ENCODE measurements at regions not wholly inside any gene's neighbourhood (a gene's known extent, or its start where the extent isn't known, plus 50 kb on each side); places are given as distances from the start of the nearest gene placed in this dataset.

- Histone ChIP-seq H3K27me3 (ENCODE audit: control insufficient read depth in 2 of 2, insufficient read depth in 2 of 2, low read length in 2 of 2) (no peaks in the 10 kb centered on the region), H3K27ac (ENCODE audit: low read depth in 1 of 2, low read length in 2 of 2) (no peak overlapping the region), H2AFZ (ENCODE audit: insufficient read depth, low read depth, low read length, poor library complexity, severe bottlenecking) (no peak overlapping the region), H3K9me3 (replicated peaks in 1 of 2; ENCODE audit: control insufficient read depth in 1 of 2, insufficient read depth in 1 of 2, low read length in 2 of 2) (peaks cover 15 to 24% of the 10 kb centered on the region in 2 donors), H3K79me2 (ENCODE audit: insufficient read depth, low read length) (no peaks in the 10 kb centered on the region), H4K20me1 (ENCODE audit: insufficient read depth, low read length) (no peaks in the 10 kb centered on the region), H3K36me3 (replicated peaks in 1 of 2; ENCODE audit: control insufficient read depth in 1 of 2, insufficient read depth in 2 of 2, low read length in 2 of 2) (no peaks in the 10 kb centered on the region), H3K4me3 (replicated peaks in 1 of 3; ENCODE audit: low read depth in 2 of 3, low read length in 3 of 3) (no peak overlapping the region), H3K4me1 (ENCODE audit: control insufficient read depth in 1 of 2, insufficient read depth in 2 of 2, low read length in 2 of 2) (no peaks in the 10 kb centered on the region), H3K4me2 (replicated peaks; ENCODE audit: extremely low read depth, low read length, poor library complexity, severe bottlenecking) (no peak overlapping the region), H3K9ac (ENCODE audit: insufficient read depth, low read length, poor library complexity, severe bottlenecking) (no peak overlapping the region)
- H3K36me3 Mint-ChIP-seq = no peaks in the 10 kb centered on the region
- H3K4me3 Mint-ChIP-seq = no peak overlapping the region
- H3K9me3 Mint-ChIP-seq = peaks cover 5 to 27% (median 17%) of the 10 kb centered on the region in 7 donors
- H3K27me3 Mint-ChIP-seq (ENCODE audit: low read depth in 3 of 3) = peaks cover 1 to 2% (median 2%) of the 10 kb centered on the region in 3 donors
- H3K4me1 Mint-ChIP-seq = no peaks in the 10 kb centered on the region
- no peak overlapping the region for H3K27ac Mint-ChIP-seq
- no peak for TF ChIP-seq CTCF (IDR thresholded peaks at IDR 0.05)
- no peak for DNase-seq
- intact Hi-C loops (cut with micrococcal nuclease) = no loop called here
- WGBS (ENCODE audit: insufficient coverage) = no CpG with 5 or more reads among the region's 1 CpG
These were observed 93.9 kb downstream of the YIPF5 start for GRCh38 chr5:144076521-144077083.

- no peaks in the 10 kb centered on the region for H3K27me3 ChIP-seq (ENCODE audit: control insufficient read depth in 2 of 2, insufficient read depth in 2 of 2, low read length in 2 of 2)
- no peak for TF ChIP-seq CTCF (IDR thresholded peaks at IDR 0.05)
- Mint-ChIP-seq H3K9me3 (peaks cover 4 to 20% (median 10%) of the 10 kb centered on the region in 7 donors), H3K27me3 (ENCODE audit: low read depth in 3 of 3) (peaks cover 0 to 2% (median 0%) of the 10 kb centered on the region in 3 donors), H3K4me3 (no peak overlapping the region), H3K4me1 (no peaks in the 10 kb centered on the region), H3K27ac (no peak overlapping the region), H3K36me3 (no peaks in the 10 kb centered on the region)
- no peaks in the 10 kb centered on the region for H3K79me2 ChIP-seq (ENCODE audit: insufficient read depth, low read length)
- no CpG with 5 or more reads among the region's 1 CpG for WGBS (ENCODE audit: insufficient coverage)
- no peaks in the 10 kb centered on the region for H3K36me3 ChIP-seq (replicated peaks in 1 of 2; ENCODE audit: control insufficient read depth in 1 of 2, insufficient read depth in 2 of 2, low read length in 2 of 2)
- H3K9ac ChIP-seq (ENCODE audit: insufficient read depth, low read length, poor library complexity, severe bottlenecking) = no peak overlapping the region
- DNase-seq = no peak
- intact Hi-C loops (cut with micrococcal nuclease) = no loop called here
- H3K9me3 ChIP-seq (replicated peaks in 1 of 2; ENCODE audit: control insufficient read depth in 1 of 2, insufficient read depth in 1 of 2, low read length in 2 of 2) = peaks cover 5 to 20% of the 10 kb centered on the region in 2 donors
- H3K4me1 ChIP-seq (ENCODE audit: control insufficient read depth in 1 of 2, insufficient read depth in 2 of 2, low read length in 2 of 2) = no peaks in the 10 kb centered on the region
- H3K4me2 ChIP-seq (replicated peaks; ENCODE audit: extremely low read depth, low read length, poor library complexity, severe bottlenecking) = no peak overlapping the region
- H3K4me3 ChIP-seq (replicated peaks in 1 of 3; ENCODE audit: low read depth in 2 of 3, low read length in 3 of 3) = no peak overlapping the region
- no peaks in the 10 kb centered on the region for H4K20me1 ChIP-seq (ENCODE audit: insufficient read depth, low read length)
- no peak overlapping the region for H3K27ac ChIP-seq (ENCODE audit: low read depth in 1 of 2, low read length in 2 of 2)
- no peak overlapping the region for H2AFZ ChIP-seq (ENCODE audit: insufficient read depth, low read depth, low read length, poor library complexity, severe bottlenecking)
These were observed 87.3 kb downstream of the YIPF5 start for GRCh38 chr5:144083185-144083584.
